Fibroblast of upper back skin (primary cell): ENCODE measurements at regions not wholly inside any gene's neighbourhood (a gene's known extent, or its start where the extent isn't known, plus 50 kb on each side); places are given as distances from the start of the nearest gene placed in this dataset.
A peak's percentile ranks its signal among the peaks of the same experiment; 100 is the strongest.

Experiments
- DNase-seq: peaks from one replicate; pipeline ENCODE4 v3.0.0-alpha.2; 2013

- no peak for DNase-seq
Observed at GRCh38 chr5:143729334-143729946, 82.5 kb upstream of the HMHB1 start.

DNA sequence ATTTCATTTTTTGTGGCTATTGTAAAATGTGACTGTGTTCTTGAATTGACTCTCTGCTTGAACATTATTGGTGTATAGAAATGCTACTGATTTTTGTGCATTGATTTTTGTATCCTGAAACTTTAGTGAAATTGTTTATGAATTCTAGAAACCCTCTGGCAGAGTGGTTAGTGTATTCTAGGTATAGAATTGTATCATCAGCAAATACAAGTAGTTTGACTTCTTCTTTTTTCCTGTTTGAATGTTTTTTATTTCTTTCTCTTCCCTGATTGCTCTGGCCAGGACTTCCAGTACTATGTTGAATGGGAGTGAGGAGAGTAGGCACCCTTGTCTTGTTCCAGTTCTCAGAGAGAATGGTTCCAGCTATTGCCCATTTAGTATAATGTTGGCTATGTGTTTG lies 88.8 kb upstream of the HMHB1 start:
- no peak for DNase-seq

DNA sequence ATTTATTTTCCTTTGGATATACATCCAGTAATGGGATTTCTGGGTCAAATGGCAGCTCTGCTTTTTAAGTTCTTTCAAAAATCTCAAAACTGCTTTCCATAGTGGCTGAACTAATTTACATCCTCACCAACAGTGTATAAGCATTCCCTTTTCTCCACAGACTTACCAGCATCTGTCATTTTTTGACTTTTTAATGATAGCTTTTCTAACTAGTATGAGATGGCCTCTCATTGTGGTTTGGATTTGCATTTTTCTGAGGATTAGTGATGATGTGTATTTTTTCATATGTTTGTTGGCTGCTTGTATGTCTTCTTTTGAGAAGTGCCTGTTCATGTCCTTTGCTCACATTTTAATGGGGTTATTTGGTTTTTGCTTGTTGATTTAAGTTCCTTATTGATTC lies 90.0 kb upstream of the HMHB1 start:
- DNase-seq: peak; percentile 78

DNA sequence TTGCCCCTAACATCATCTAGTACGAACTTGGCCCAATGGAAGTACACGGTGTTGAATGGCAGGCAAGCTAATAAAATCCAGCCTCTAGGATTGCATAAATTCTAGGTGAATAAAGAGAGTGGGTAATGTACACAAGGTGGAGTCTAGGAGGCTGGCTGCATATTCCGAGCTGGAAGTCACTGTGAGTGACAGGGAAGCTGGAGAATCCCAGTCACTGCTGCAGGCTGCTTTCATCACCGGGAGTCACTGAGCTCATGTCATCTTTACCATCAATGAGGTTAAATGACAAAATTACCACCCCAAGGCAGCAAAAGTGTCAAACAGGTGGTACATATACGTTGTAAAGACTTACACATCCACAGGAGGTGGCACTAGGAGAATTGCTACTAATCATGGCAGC lies 91.3 kb upstream of the HMHB1 start:
- no peak for DNase-seq

DNA sequence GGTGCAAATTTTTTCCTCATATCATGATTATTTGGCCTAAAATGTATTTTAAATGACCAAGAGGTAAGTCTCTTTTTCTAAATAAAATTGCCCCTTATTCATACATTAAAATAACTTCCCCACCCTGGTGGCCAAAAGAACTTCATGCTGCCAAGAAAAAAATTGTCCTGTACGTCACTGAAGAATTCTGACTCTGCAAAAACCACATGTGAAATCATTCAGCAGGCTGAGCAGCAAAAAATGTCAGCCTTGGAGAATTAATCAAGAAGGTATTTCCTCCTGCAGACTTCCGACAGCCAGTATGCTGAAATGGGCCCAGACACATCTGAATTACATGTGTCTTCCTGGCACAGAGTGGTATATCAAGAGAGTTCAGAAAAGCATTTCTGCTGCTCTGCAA lies 94.6 kb upstream of the HMHB1 start:
- DNase-seq: peak; percentile 97

DNA sequence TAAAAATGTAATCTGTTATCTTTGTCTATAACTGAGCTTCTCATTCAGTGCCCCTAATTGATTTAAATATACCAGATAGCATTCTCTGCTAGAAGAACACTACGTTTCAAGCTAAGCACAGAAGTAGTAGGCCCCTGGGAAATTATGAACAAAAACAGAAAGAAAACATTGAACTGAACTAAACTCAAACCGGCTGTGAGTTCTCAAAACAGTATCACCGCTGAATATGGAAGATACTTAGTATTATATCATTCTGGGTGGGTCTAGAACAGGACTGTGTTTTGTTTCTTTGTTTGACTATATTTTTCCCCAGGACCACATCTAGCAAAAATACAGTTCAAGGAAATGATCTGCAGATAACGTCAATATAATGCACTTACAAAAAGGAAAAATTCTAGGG lies 95.1 kb upstream of the HMHB1 start:
- no peak for DNase-seq

- no peak for DNase-seq
Observed at GRCh38 chr5:143715616-143716015, 96.3 kb upstream of the HMHB1 start.

DNA sequence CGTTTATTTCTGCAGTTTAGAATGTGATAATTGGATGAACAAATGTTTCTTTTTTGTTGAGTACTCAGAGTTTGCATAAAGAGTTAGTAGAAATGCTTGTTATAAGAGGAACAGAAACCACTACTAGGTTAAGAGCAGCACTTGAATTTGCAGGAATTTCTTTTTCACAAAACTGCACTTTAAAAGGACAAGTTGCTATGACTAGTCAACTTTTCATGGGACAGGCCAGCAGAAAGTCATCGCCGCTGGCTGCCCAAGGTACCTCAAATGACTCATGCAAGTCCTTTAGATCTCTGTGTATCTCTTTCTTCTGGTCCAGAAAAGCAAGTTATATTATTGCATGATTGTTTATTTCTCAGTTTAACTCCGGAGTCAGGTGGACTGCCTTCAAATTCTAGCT lies 97.3 kb upstream of the HMHB1 start:
- no peak for DNase-seq

- DNase-seq: peak; percentile 73
Observed at GRCh38 chr5:143713047-143714003, 98.6 kb upstream of the HMHB1 start.

GRCh38 chr5:143708672-143709071 lies 103.3 kb upstream of the HMHB1 start:
- DNase-seq: no peak

DNA sequence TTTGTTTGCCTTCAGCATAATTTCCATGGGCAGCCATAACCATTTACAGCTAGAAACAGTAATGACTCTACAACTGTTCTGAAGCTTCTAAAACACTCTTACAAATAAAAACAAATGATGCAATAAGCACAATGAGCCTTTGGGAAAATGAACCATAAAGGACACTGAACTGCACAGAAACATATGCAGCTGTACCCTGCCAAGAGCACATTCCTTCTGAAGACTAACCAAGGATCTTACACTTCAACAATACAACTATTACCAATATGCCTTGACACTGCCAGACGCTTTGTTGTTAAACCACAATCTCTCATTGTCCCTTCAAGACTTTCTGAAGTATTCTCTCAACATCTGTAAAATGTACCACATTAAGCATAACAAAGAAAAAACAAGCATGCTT lies 104.2 kb upstream of the HMHB1 start:
- DNase-seq: peak; percentile 72

DNA sequence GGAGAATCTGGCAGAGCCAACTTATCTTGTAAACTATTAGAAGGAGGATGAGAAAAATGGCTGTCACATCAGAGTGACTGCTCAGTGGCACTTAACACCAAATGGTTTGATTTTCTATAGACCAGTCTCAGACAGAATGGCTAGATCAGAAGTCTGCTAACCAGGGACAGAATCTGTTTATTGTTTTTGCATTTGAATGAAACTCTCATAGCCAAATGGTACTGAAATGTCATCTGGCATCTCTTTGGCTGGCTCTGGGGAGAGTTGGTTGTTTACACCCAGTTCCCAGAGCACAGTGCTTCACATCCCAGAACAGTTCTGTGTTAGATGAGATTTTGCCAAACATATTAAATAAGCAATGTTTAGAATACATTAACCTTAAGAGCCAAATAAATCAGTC lies 106.6 kb upstream of the HMHB1 start:
- no peak for DNase-seq

DNA sequence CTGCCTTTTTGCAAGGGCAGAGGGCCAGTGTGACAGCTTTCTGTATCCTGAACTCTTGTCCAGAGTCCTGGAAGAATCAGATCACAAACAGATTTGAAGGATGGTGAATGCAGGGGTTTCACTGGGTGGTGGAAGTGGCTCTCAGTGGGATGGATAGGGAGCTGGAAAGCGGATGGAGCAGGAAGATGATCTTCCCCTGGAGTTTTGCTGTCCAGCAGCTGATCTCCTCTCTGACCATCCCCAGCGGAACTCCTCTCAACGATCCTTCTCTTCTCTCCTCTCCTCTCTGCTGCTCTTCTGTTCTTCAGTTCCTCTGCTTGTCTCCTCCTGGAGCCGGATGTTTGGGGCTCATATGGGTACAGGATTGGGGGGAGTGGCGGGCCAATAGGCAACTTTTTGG lies 108.3 kb upstream of the HMHB1 start:
- no peak for DNase-seq

DNA sequence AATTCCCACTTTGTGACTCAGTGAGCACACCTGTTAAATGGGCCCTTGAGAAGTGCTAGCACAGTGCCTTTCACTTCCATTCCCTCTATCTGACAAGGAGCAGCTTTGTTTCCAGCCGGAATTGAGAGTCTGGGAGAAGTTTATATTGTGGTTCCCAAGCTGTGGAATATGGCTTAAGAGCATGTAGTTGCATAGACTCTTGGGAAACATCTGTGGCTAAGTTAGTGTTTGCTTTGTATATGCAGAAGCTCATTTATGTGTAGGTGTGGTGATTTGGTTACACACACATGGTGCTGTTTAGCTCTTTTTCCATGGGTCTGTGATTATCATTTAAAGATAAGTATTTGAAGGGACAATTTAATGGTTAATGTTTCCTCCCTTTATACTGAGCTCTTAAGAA lies 110.5 kb upstream of the HMHB1 start:
- DNase-seq: no peak

- DNase-seq: no peak
Observed at GRCh38 chr5:143700994-143701393, 111.0 kb upstream of the HMHB1 start.

GRCh38 chr5:143699121-143699520 lies 112.8 kb upstream of the HMHB1 start:
- DNase-seq: no peak

- DNase-seq: no peak
Observed at GRCh38 chr5:143698574-143698973, 113.4 kb upstream of the HMHB1 start.

GRCh38 chr5:143696921-143697320 lies 115.0 kb upstream of the HMHB1 start:
- DNase-seq: no peak

DNA sequence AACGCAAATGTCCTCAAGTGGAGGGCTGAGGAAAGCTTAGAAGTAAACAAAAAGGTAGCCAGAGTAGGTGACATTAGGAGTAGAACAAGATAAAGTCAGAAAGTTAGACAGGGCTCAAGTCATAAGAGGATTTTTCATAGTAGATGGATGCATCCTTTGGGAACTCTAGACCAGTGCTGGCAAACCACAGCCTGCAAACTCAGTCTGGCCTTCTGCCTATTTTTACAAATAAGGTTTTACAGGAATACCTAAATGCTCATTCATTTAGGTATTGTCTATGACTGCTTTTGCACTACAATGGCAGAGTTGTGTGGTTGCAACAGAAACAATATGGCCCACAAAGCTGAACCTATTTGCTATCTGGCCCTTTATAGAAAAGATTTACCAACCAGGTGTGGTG lies 116.0 kb upstream of the HMHB1 start:
- peak; percentile 67 for DNase-seq

DNA sequence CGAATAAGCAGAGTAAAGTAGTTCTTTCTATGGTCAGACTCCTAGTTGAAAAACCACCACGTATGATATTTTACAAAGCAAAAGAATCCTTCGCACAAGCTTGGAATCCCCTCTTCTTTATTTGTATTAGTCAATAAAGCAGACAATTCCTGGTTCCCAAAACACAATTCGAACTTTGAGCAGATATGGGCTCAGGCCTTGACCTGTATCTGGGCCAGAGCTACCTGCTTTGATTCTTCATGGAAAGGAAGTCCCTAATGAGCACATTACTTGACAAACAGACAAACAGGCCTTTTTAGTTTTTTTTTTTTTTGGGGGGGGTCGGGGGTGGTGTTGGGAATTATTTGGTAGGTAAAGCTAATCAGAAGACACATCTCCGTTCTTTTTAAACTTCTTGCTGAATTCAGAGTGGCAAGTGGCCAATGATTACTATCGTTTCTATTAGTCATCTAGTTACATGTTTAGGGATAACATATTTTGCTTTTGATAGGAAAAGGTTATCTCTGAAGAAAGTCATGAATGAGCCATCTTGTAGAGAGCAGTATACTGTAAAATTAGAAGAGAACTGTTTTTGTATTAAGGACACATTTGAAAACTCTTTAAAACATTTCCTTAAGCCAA lies 116.6 kb upstream of the HMHB1 start:
- no peak for DNase-seq

DNA sequence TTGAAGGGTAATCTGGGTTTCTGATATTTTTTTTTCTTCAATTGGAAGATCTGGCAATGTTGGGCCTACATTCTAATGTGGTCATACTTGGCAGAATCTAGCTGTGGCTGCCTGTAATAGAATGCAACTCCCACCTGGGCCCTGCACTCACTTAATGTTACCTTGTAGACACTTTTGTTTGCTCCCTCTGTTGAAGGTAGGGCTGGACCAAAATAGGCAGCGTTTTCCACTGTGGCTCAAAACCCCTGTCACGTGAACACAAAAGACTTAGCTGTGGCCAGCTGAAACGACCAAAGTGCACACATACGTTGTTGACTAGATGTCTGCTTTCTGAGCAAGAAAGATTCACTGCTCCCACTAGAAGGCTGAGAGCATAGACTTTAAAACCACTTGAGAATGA lies 117.6 kb upstream of the HMHB1 start:
- DNase-seq: peak; percentile 54

DNA sequence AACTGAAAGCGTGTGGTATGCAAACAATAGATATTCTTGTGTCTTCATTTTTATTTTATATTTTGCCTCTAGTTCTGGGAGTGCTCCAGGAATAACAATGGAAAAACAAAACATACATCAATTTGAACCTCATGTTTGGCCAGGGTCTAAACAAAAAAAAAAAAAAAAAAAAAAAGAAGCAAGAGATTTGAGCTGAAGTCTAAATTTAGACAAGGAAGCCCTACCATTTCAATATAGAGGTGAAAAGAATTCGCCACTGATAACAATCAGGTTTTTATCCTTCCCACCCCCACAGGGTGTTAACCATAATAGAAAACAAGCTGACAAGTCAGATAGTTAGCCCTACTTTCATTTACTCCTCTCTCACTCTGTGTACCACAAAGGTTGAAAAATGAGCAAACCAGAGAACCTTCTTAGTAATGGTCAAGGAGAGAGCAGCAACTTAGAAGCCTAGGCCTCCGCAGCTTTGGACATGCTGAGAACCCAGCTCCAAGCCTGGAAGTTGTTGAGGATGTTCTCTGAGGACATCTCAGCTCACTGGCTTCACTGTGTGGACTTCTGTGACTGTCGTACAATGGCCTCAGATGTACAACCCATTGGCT lies 118.2 kb upstream of the HMHB1 start:
- peak; percentile 41 for DNase-seq

DNA sequence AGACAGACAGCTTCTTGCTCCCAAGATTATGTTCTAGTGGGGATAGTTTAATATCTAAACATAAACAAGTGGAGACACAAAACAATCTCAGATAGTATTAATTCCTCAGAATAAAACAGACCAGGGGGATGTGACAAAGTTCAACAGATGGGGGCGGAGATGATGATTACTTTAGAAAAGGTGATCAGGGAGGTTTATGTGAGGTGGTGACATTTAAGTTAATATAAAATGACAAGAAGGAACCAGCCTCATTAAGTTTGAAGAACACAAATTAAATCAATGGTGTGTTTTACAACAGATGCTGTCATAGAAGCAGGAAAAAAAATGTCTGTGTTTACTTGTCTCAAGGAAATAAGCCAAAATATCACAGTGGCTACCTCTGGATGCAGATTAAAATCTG lies 119.6 kb upstream of the HMHB1 start:
- no peak for DNase-seq

- no peak for DNase-seq
Observed at GRCh38 chr5:143691945-143692290, 120.0 kb upstream of the HMHB1 start.
